ENCODE measurements at regions not wholly inside any gene's neighbourhood (a gene's known extent, or its start where the extent isn't known, plus 50 kb on each side); places are given as distances from the start of the nearest gene placed in this dataset.

DNA sequence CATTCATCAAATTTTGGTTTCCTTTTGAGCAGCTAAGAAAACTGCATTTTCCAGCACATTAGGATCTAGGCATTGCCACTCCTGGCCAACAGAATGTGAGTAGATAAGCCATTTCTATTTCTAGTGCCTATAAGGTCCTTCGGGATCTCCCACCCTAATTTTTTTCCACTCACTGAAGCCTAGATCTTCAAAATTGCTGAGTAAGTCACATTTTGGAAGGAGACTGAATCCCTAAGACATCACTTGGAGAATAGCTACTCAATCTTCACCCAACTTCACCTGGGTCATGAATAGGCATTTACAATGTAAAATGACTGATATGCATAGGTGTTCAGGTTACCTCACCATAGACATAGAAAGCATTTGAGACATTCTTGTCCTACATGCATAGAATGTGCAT, 548.1 kb upstream of the GYPC start:
- TF ChIP-seq CTCF (IDR thresholded peaks at IDR 0.05; ENCODE audit: low read length) (no peak), EZH2 (optimal IDR thresholded peaks at IDR 0.05; ENCODE audit: low read depth, low read length) (no peak)
